Gastrocnemius medialis (tissue), 4 donors: ENCODE measurements at regions not wholly inside any gene's neighbourhood (a gene's known extent, or its start where the extent isn't known, plus 50 kb on each side); places are given as distances from the start of the nearest gene placed in this dataset.

Source experiments
- ATAC-seq, 2 donors: fragments of 150-250 bp; one replicate each; pipeline ENCODE4 v1.9.1; 2016
- DNase-seq, 2 donors: peaks; one replicate each; pipeline ENCODE4 v3.0.0-alpha.2; 2019
- H3K27ac ChIP-seq, 4 donors: fragments of 200-600 bp; sonication (generic); 1 replicate in 1 of 4; 2 replicates in 3 of 4; pipeline ENCODE4 v1.5.1; 2016 to 2018; ENCODE audit warnings: mild to moderate bottlenecking in 2 of 4, moderate library complexity in 1 of 4
- H3K27me3 ChIP-seq, 3 donors: fragments of 200-600 bp; sonication (generic) in 2 of 3; 1 replicate in 1 of 3; 2 replicates in 2 of 3; pipeline versions ENCODE4 v1.5.1 to v1.6.0; 2016 to 2019; ENCODE audit warnings: mild to moderate bottlenecking in 1 of 3, moderate library complexity in 1 of 3
- H3K36me3 ChIP-seq, 2 donors: fragments of 200-600 bp; sonication (generic) in 1 of 2; one replicate each; pipeline ENCODE4 v1.5.1; 2017 to 2018
- H3K4me1 ChIP-seq, 2 donors: fragments of 200-600 bp; sonication (generic) in 1 of 2; one replicate each; pipeline ENCODE4 v1.5.1; 2016 to 2017; ENCODE audit warnings: mild to moderate bottlenecking in 2 of 2
- H3K4me3 ChIP-seq, 4 donors: fragments of 200-600 bp; sonication (generic) in 3 of 4; 1 replicate in 1 of 4; 2 replicates in 3 of 4; pipeline ENCODE4 v1.5.1; 2016 to 2019; ENCODE audit warnings: mild to moderate bottlenecking in 2 of 4
- H3K9me3 ChIP-seq, 3 donors: fragments of 200-600 bp; sonication (generic) in 2 of 3; 1 replicate in 1 of 3; 2 replicates in 2 of 3; pipeline ENCODE4 v1.5.1; 2016 to 2019
- CTCF ChIP-seq, 5 experiments: fragments of 450-650 bp in 3 of 5; fragments of 200-600 bp in 2 of 5; sonication (generic) in 2 of 5; IDR thresholded peaks in 4 of 5; conservative IDR thresholded peaks in 1 of 5; 1 replicate in 4 of 5; 2 replicates in 1 of 5; pipeline ENCODE4 v1.5.1; 2016 to 2019; ENCODE audit warnings: antibody characterized with exemption in 5 of 5, mild to moderate bottlenecking in 3 of 5, moderate library complexity in 3 of 5
- POLR2A ChIP-seq, 2 donors: fragments of 450-650 bp; IDR thresholded peaks; one replicate each; pipeline ENCODE4 v1.6.1; 2017; ENCODE audit warnings: antibody characterized with exemption in 2 of 2, mild to moderate bottlenecking in 2 of 2, moderate library complexity in 2 of 2
- in situ Hi-C, 4 donors: fragments of 200-750 bp; cut with MboI; loops; one replicate each; pipeline versions ENCODE4 v1.15.0 to v1.8.0; 2017; ENCODE audit warnings: low sequenced_read_pairs in 4 of 4
- intact Hi-C: fragments of 100-400 bp; cut with DNase I; formaldehyde crosslinking; loops from one replicate; pipeline ENCODE4 v1.15.1; 2023; ENCODE audit warnings: low total_unique reads

- intact Hi-C loops (no loop called here), in situ Hi-C loops (no loop called here)
- DNase-seq (no peak), ATAC-seq (no peak)
- no peaks in the 10 kb centered on the region for H3K9me3 ChIP-seq
- no peaks in the 10 kb centered on the region for H3K4me1 ChIP-seq
- no peaks in the 10 kb centered on the region for H3K27me3 ChIP-seq
- no peak for TF ChIP-seq POLR2A (IDR thresholded peaks at IDR 0.05)
- no peak for TF ChIP-seq CTCF (IDR thresholded peaks at IDR 0.05 in 4 of 5, conservative IDR thresholded peaks at IDR 0.05 in 1 of 5)
- H3K36me3 ChIP-seq = no peaks in the 10 kb centered on the region
- H3K27ac ChIP-seq = no peak overlapping the region
- no peak overlapping the region for H3K4me3 ChIP-seq
These were observed 272.7 kb downstream of the SOX9 start for GRCh38 chr17:72393553-72393952.

- ATAC-seq (no peak), DNase-seq (no peak)
- Histone ChIP-seq H3K27ac (no peak overlapping the region), H3K9me3 (no peaks in the 10 kb centered on the region), H3K4me3 (no peak overlapping the region), H3K4me1 (no peaks in the 10 kb centered on the region), H3K27me3 (no peaks in the 10 kb centered on the region), H3K36me3 (no peaks in the 10 kb centered on the region)
- in situ Hi-C loops = no loop called here
- intact Hi-C loops = no loop called here
- TF ChIP-seq CTCF (IDR thresholded peaks at IDR 0.05 in 4 of 5, conservative IDR thresholded peaks at IDR 0.05 in 1 of 5) (no peak), POLR2A (IDR thresholded peaks at IDR 0.05) (no peak)
These were observed 273.7 kb downstream of the SOX9 start for GRCh38 chr17:72394531-72394930.

GRCh38 chr17:72396121-72396520 is 275.3 kb downstream of the SOX9 start:
- no peak for DNase-seq
- no peak for ATAC-seq
- intact Hi-C loops = no loop called here
- in situ Hi-C loops = no loop called here
- Histone ChIP-seq H3K27me3 (no peaks in the 10 kb centered on the region), H3K4me1 (no peaks in the 10 kb centered on the region), H3K4me3 (no peak overlapping the region), H3K36me3 (no peaks in the 10 kb centered on the region), H3K27ac (no peak overlapping the region), H3K9me3 (no peaks in the 10 kb centered on the region)
- TF ChIP-seq POLR2A (IDR thresholded peaks at IDR 0.05) (no peak), CTCF (IDR thresholded peaks at IDR 0.05 in 4 of 5, conservative IDR thresholded peaks at IDR 0.05 in 1 of 5) (no peak)

- in situ Hi-C loops = no loop called here
- no peak overlapping the region for H3K27ac ChIP-seq
- no peak for DNase-seq
- no peak for ATAC-seq
- no peak overlapping the region for H3K4me3 ChIP-seq
- no peaks in the 10 kb centered on the region for H3K4me1 ChIP-seq
- intact Hi-C loops = no loop called here
- TF ChIP-seq CTCF (IDR thresholded peaks at IDR 0.05 in 4 of 5, conservative IDR thresholded peaks at IDR 0.05 in 1 of 5) (no peak), POLR2A (IDR thresholded peaks at IDR 0.05) (no peak)
- H3K9me3 ChIP-seq = no peaks in the 10 kb centered on the region
- H3K27me3 ChIP-seq = no peaks in the 10 kb centered on the region
- H3K36me3 ChIP-seq = no peaks in the 10 kb centered on the region
These were observed 276.4 kb downstream of the SOX9 start for GRCh38 chr17:72397223-72397667.

GRCh38 chr17:72397687-72398086 is 276.9 kb downstream of the SOX9 start:
- H3K27ac ChIP-seq = no peak overlapping the region
- in situ Hi-C loops (no loop called here), intact Hi-C loops (no loop called here)
- H3K36me3 ChIP-seq = no peaks in the 10 kb centered on the region
- no peaks in the 10 kb centered on the region for H3K9me3 ChIP-seq
- H3K4me3 ChIP-seq = no peak overlapping the region
- TF ChIP-seq CTCF (IDR thresholded peaks at IDR 0.05 in 4 of 5, conservative IDR thresholded peaks at IDR 0.05 in 1 of 5) (no peak), POLR2A (IDR thresholded peaks at IDR 0.05) (no peak)
- ATAC-seq (no peak), DNase-seq (no peak)
- H3K4me1 ChIP-seq = no peaks in the 10 kb centered on the region
- H3K27me3 ChIP-seq = no peaks in the 10 kb centered on the region
